ENCODE measurements at regions not wholly inside any gene's neighbourhood (a gene's known extent, or its start where the extent isn't known, plus 50 kb on each side); places are given as distances from the start of the nearest gene placed in this dataset.

DNA sequence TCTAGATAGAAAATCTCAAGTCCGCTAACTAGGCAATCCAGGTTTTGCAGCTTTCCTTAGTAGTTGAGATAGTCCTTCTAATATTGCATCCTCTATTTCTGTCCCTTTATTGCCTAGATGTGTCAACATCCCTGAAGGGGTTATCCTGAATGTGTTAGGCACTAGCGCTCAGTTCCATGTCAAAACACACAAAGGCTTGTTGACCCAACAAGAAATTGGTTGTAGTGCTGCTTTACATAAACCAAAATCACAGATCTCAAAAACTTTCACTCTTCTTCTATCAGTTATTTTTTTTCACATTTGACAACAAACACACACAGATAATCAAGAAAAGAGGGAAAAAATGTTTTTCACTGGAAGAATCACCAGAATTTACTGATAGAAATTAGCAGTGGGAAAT, 51.4 kb upstream of the SOX2 start:
- intact Hi-C loops (cut with DNase I), result no loop called here
- DNase-seq, result no peak
- ATAC-seq, result no peak

DNA sequence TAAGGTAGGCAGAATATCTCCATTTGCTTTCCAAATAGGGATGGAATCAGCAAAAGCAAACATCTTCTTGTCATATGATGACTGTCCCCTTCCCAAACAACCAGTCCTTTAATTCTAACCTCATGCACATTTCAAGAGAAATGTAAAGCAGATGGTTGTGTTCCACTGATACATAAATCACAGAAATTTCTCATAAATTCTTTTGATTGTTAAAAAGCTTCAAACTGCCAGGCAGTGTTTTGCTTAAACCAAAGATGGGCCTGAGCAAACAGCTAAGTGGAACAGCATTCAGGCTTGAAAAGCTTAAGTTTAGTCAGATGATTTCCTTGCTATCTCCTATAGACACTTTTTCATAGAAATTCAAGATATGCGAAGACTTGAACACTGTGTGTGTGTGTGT, 74.3 kb upstream of the SOX2 start:
- intact Hi-C loops (cut with DNase I), result no loop called here
- DNase-seq (no peak), ATAC-seq (no peak)

DNA sequence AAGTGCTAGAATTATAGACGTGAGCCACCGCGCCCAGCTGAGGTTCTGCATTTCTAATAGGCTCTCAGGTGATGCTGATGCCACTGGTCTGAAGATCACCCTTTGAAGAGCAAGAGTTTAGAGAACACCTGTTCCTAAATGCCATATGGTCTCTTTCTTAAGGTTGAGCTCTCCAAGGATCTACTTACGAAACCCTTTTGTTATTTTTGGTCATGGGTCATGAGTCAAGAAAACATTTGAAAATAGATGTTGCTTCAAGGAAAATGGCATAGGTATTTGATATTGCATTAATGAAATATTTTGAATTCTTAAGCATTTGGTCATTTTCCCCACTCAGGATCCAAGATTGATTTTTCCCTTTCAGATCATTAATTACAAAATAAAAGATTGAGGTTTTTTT, 74.7 kb upstream of the SOX2 start:
- intact Hi-C loops (cut with DNase I), result no loop called here
- DNase-seq, result no peak
- ATAC-seq, result no peak

DNA sequence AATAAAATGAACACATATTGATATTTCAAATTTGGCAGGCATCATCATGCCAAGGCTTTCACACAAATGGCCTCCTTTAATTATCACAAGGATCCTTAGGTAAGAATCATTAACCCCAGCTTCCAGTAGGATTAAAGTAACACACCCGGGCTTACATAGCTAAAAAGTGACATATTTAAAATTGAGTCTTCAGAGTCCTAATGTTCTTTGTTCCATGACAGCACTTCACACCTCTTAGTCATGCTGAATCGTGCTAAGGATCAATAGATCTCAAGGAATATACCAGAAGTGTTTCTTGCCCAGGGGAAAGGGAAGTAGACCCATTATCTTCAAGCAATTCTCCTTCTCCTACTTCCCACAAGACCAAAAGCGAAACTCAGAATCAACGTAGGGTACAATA, 76.6 kb upstream of the SOX2 start:
- intact Hi-C loops (cut with DNase I), result no loop called here
- ATAC-seq (no peak), DNase-seq (no peak)

DNA sequence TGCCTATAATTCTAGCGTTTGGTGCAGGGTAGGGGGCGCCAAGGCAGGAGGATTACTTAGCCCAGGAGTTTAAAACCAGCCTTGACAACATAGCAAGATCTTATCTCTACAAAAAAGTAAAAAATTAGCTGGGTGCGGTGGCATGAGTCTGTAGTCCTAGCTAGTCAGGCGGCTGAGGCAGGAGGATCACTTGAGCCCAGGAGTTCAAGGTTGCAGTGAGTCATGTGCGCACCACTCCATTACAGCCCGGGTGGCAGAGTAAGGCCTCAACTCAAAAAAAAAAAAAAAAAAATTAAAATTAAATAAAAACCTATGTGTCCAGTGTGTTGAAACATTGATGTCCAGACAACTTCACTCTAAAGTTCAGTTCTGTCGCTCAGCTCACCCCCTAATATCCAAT, 78.2 kb upstream of the SOX2 start:
- intact Hi-C loops (cut with DNase I), result no loop called here
- ATAC-seq (no peak), DNase-seq (no peak)

DNA sequence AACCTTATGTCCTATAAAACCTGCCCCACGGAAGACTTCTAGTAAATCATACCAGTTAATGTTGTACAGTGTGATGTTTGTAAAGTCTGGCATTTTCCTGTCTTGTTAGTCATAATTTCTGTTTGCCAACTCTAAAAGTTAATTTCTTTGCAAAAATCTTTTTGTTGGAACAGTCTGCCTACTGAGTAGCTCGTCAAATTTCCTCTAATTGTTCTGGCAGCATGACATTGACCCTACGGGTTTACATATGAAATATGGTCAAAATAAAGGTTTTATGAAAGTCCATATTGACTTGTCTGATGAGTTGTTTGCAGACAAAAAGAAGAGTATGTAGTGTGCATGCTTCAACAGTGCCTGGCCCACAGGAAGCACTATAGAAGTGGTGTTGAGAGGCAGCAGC, 79.8 kb upstream of the SOX2 start:
- no peak for DNase-seq
- intact Hi-C loops (cut with DNase I), result no loop called here
- no peak for ATAC-seq

DNA sequence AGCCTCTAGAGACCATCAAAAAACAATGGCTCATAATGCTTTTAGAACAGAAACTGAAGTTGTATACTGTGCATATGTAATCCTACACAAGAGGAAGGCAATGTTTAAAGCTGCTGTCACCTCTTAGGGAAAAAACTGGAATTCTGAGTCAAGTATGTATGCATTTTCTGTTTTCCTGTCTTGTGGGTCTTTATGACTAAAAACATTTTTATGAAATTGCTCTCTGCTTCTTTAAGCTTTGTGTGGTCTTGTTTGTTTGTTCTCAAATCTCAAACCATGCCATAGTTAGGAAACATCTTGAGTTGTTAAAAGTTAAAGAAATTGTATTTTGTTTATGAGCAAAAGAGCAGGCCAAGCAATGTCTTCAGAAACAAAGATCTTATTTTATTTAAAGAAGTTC, 80.9 kb upstream of the SOX2 start:
- ATAC-seq (no peak), DNase-seq (no peak)
- intact Hi-C loops (cut with DNase I), result no loop called here

DNA sequence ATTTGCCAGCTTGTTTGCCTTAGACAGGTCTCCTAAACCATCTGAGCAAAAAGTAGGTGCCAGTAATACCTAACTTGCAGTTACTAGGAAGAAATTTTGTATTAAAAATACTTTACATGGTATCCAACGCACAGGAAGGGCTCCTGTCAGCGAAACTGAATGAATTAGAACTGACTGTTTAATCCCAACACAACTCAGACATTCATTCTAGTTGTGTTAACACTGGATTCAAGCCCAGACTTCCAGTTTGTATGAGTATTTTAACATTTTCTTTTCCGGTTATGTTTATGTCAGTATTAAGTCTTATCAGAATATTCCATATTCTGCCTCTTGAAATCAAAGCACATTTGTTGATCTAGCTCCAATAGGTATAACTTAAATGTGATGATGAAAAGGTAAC, 82.0 kb upstream of the SOX2 start:
- intact Hi-C loops (cut with DNase I), result no loop called here
- DNase-seq, result no peak
- ATAC-seq, result no peak

DNA sequence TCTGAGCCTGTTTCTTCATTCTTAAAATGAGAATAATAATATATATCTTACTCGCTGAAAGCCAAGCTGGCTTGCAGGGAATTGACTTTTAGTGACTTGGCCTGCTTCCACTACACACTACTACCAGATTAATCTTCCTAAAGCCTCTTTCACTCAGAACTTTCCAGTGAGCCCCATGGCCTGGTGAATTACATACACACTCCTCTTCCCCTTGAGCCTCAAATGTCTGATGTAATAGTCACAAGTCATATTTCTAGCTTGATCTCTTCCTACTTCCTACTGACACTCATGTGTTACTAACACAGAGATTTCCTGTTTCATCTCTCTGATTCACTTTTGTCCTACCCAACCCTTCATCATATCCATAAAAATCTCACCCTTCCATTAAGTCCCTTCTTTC, 82.7 kb upstream of the SOX2 start:
- intact Hi-C loops (cut with DNase I), result no loop called here
- DNase-seq (no peak), ATAC-seq (no peak)

DNA sequence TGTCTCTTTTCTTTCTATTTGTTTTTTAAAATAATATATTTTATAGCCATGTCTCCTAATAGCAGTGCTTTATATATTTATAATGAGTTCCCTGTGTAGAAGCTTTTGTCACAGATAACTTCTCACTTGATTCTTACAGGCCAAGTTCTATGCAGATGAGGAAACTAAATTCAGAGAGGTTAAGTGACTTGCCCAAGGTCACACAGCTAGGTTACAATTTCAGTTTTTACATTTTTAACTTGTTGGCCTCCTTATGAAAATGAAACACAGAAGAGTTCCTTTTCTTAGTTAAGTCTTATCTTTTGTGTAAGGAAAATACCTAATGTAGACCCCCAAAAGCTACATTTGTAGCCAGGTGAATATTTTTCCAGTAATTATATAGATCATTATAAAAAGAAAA, 83.3 kb upstream of the SOX2 start:
- intact Hi-C loops (cut with DNase I), result no loop called here
- DNase-seq, result no peak
- no peak for ATAC-seq

DNA sequence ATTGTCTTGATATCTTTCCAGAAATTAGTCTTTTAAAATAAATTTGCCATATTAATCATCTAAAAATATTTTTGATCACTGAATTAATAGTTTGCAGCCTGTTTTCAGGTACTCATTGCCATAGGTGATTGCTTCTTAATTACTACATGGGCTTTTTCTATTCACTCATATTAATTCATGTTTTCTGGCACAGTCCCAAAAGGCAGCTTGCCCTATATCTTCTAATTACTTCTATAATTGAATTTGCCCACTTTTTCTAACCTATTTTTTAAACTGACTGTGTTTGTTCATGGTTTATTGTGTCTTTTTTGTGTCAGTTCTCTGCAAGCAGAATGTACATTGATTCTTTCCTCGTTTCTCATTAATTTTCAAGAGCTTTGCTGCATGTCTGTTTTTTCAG, 85.7 kb upstream of the SOX2 start:
- intact Hi-C loops (cut with DNase I), result no loop called here
- no peak for DNase-seq
- no peak for ATAC-seq

DNA sequence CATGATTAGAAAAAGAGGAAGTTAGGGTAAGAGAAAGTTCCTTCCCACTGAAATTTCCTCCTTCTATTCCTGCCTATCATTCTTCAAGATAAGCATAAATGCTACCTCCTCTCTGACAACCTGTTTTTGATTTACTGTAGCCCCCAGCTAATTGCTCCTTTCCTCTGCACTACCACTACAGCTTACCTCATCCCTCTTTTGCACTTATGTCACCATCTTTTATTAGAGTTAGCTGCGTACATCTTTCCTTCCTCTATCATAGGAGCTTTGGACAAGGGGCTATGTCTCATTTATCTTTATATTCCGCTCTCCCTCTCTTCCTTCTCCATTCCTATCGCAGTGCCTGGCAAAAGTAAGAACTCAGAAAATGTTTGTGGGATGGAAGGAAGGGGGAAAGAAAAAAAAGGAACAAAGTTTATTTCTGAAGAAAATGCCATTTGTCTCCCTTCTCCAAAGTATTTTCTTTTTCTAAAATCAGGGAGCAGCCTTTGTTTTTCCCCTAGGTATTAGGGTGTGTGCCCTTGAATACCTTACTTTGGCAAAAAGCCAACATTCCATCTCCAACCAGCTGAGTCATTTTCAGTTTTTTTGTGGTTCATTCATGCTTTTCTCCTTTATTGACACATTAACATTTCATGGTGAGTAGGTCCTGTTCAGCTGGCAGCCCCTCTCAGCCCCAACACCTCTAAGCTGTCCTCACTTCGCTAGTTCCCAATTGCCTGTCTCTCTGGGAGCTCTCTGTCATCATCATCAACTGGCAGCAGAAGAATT, 87.6 kb upstream of the SOX2 start:
- intact Hi-C loops (cut with DNase I), result no loop called here
- ATAC-seq (no peak), DNase-seq (no peak)

DNA sequence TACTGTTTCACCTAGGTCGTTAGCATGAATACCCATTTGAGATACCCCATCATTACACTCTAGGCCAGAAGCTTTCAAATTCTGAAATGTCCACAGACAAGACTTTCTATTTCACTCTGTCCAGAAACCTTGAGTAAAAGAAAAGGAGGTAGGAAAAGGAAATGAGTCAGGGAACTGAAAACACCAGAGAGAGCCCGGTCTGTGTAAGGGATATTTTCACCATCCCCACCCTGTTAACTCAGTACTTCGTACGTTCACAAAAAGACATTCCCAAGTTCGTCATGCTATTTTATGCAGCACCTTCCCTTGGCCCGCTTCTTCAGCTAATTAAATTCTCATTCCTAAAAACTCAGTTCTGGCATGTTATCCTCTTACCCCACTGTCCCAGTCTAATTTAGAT, 89.4 kb upstream of the SOX2 start:
- ATAC-seq, result no peak
- DNase-seq, result no peak
- intact Hi-C loops (cut with DNase I), result no loop called here

DNA sequence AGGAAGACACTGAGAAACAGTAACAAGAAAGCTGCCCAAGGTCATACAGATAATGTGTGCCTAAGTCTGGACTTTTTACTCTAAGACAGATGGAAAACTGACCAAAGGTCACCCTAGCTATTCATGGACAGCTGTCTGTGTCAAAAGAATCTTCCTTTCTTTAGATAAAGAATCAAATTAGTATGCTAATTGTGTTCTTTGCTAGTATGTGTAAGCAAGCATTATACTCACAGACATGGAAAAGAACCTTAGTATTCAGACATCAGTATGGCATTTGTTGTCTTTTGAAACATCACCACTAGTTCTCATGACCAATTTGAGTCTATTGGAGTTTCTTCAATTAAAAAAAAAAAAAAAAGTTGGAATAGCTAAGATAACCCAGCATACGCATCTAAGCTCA, 91.8 kb upstream of the SOX2 start:
- DNase-seq (no peak), ATAC-seq (no peak)

DNA sequence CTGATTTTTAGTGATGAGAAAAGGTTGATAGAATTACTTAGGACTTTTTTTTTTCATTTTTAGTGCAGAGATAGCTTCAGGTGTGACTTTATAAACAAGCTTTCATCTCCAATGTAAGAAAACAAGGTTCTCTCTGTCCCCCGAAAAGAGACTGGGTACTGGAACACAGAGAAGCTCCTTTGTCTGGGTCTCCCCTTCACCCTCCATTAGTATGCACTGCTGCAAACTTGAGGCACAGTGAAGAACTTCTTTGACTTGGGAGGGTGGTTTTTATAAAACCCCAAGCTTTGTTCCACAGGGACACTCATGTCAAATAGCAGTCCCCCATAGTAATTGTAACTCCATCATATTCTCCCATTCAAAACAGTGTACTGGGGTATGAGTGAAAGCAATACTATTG, 93.5 kb upstream of the SOX2 start:
- DNase-seq, result no peak
- intact Hi-C loops (cut with DNase I), result no loop called here
- ATAC-seq, result no peak

More for the DNA sequence above, 91.8 kb upstream of the SOX2 start:
- intact Hi-C loops (cut with DNase I), result no loop called here

DNA sequence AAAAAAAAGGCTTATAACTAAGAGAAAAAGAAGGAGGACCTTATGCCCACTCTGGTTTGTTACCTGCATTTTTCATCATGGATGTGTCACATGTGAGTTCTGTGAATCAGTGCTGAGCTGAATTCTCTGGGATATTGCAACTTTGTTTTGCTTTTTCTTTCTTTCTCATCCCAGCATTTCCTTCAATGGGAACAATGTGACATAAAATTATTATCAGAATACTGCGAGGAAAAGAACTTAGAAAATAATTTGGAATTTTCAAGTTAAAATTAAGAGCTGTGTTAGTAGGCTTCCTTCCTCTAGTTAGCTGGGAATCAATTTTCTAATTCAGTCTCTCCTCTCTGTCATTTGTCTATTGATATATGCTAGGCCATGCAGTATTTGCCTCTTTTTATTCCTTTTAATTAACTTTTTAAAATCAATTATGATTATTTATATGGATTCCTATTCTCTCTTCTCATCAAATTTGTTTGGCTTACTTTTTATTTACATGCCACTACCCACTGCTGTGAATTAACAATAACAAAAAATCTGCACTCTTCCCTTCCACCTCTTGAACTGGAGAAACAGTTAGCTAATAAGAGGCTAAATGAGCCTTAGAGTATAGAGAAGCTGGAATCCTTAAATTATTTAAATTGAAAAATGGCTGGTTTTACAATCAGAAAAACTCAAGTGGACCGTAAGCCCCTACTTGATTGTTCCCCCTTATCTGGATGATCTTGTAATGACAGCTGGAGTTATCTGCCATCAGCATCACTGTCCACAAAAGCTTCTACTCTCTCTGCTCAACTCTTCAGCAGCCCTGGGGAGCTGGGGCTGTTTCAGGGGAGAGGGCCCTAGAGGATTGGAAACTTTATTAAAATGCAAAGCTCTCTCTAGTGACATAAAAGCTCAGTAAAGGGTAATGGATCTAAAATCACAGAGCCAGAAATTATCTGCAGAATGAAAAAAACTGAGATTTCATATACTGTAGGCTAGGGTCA, 95.3 kb upstream of the SOX2 start:
- ATAC-seq, result no peak
- no peak for DNase-seq
- intact Hi-C loops (cut with DNase I), result no loop called here

DNA sequence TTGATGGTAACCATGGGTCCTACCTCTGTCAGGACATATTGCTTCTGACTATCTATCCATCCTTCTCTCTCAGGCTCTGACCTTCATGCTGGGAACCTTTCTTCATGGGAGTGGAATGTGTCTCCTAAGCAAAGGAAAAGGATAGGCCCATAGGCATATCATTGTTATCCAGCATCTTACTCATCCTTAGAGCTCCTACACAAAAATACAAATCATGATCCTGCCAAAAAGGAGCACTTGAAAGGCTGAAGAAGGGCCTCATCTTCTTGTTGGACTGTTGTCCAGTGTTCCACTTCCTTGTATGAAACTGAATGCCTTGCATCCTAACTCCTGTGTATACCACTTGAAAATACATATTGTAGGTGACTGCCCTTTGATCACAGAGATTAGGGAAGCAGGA, 96.1 kb upstream of the SOX2 start:
- no peak for ATAC-seq
- DNase-seq, result no peak
- intact Hi-C loops (cut with DNase I), result no loop called here

DNA sequence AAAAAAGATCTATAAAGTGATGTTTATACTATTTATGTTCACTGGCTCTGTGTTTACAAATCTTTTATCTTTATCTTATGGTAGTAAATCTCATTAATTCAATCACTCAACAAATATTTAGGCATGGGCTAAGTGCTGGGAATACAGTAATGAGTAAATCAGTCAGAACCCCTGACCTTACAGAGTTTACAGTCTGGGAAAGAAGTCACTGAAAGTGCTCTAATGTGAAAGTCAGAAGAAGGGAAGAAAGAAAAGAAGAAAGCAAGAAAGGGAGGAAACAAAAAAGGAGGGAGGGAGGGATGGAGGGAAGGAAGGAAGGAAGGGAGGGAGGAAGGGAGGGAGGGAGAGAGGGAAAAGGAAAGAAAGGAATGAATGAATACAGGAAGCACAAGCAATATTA, 96.8 kb upstream of the SOX2 start:
- intact Hi-C loops (cut with DNase I), result no loop called here
- ATAC-seq (no peak), DNase-seq (no peak)

DNA sequence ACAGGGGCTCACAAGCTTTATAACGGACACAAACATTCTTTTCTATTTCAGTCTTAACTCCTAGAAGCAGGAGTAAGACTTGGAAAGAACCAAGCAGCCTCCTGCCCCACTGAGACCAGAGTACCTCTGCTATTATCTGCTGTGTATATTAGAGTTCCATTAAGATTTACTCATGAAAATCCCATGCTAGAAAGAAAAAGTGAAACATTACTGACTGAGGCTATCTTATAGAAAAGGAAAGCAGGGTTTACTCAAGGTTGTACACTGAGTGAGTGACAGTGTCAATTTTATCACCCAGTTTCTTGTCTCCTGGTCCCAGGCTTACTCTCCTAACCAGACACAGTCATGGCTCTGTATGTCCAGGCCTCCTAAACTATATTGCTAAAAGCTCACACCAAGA, 97.9 kb upstream of the SOX2 start:
- intact Hi-C loops (cut with DNase I), result no loop called here
- no peak for ATAC-seq
- DNase-seq, result no peak

DNA sequence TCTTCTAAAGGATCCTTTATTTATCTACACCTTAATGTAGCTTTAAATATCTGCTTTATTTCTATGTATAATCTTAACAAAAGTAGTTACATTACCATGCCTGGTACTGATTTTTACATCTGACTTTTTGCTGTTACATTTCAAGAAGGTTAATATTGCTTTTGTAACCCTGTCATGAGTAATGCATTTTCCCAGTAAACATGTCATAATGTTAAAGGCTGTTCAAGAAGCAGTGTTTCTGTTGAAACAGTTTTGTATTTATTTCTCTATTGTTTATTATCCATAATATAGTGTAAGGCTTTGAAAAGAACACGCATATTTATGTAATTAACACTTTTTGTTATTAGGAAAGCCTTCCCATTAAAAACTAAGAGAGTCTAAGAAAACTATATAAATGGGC, 98.5 kb upstream of the SOX2 start:
- intact Hi-C loops (cut with DNase I), result no loop called here
- ATAC-seq, result no peak
- no peak for DNase-seq

DNA sequence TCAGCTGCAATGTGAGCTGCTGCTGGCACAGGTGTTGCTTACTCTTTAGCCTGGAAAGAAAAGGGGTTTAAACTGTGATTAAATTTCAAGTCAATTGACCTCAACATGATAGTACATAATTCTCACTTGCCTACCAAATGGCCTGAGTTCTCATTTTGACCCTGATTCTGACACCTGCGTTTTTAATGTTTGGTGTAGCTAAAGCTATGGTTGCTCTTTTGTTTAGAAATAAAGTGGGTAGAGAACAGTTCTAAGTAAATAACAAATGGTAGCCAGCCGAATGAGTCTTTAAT, 100.8 kb upstream of the SOX2 start:
- intact Hi-C loops (cut with DNase I), result no loop called here
- no peak for DNase-seq
- no peak for ATAC-seq
